ENCODE measurements at regions not wholly inside any gene's neighbourhood (a gene's known extent, or its start where the extent isn't known, plus 50 kb on each side); places are given as distances from the start of the nearest gene placed in this dataset.
"Not testable (repeated sequence)": the region's sequence is repeated elsewhere in the genome, so short reads cannot be mapped to it uniquely, and the experiment has no call there.

DNA sequence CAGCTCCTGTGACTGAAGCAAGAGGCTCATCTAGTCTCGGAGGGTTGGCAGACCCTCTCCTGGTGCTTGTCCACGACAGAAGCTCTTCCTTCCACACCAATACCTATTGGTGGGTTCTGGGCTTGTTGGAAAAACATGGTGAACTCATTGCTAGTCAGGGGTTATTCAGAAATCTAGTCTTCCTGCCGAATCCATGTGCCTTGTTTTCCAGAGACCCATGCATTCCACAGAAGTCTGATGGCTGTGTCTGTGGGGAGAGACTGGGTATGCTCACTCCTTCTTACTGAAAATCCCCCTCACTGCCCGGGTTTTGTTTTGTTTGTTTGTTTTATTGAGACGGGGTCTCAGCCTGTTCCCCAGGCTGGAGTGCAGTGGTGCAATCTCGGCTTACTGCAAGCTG is 138.3 kb downstream of the DNAJB6 start:
- peaks cover 55% of the 10 kb centered on the region for H3K9me3 ChIP-seq (ENCODE audit: control insufficient read depth, low read length)
- no peak overlapping the region for H3K4me3 ChIP-seq (ENCODE audit: extremely low read depth, insufficient read depth, low read length, poor library complexity, severe bottlenecking)
- 82 to 90% methylated on average over 2 to 3 of the region's 6 CpGs for WGBS, 2 experiments (ENCODE audit: insufficient coverage in 2 of 2)
- no peaks in the 10 kb centered on the region for H3K4me1 ChIP-seq (ENCODE audit: control insufficient read depth, insufficient read depth, low read length, poor library complexity, severe bottlenecking)
- no peak overlapping the region for H3K27ac ChIP-seq (ENCODE audit: low read depth, low read length, severe bottlenecking)
- H3K36me3 ChIP-seq (ENCODE audit: control insufficient read depth, insufficient read depth, low read length), result no peaks in the 10 kb centered on the region

GRCh38 chr7:157475601-157476000 is 138.8 kb downstream of the DNAJB6 start:
- peaks cover 60% of the 10 kb centered on the region for H3K9me3 ChIP-seq (ENCODE audit: control insufficient read depth, low read length)
- WGBS, 2 experiments (ENCODE audit: insufficient coverage in 2 of 2), result 66 to 69% methylated on average over 7 to 9 of the region's 10 CpGs
- no peak overlapping the region for H3K4me3 ChIP-seq (ENCODE audit: extremely low read depth, insufficient read depth, low read length, poor library complexity, severe bottlenecking)
- no peaks in the 10 kb centered on the region for H3K4me1 ChIP-seq (ENCODE audit: control insufficient read depth, insufficient read depth, low read length, poor library complexity, severe bottlenecking)
- no peak overlapping the region for H3K27ac ChIP-seq (ENCODE audit: low read depth, low read length, severe bottlenecking)
- H3K36me3 ChIP-seq (ENCODE audit: control insufficient read depth, insufficient read depth, low read length), result no peaks in the 10 kb centered on the region

- no peaks in the 10 kb centered on the region for H3K36me3 ChIP-seq (ENCODE audit: control insufficient read depth, insufficient read depth, low read length)
- H3K9me3 ChIP-seq (ENCODE audit: control insufficient read depth, low read length), result peaks cover 64% of the 10 kb centered on the region
- no peak overlapping the region for H3K4me3 ChIP-seq (ENCODE audit: extremely low read depth, insufficient read depth, low read length, poor library complexity, severe bottlenecking)
- no peak overlapping the region for H3K27ac ChIP-seq (ENCODE audit: low read depth, low read length, severe bottlenecking)
- no peaks in the 10 kb centered on the region for H3K4me1 ChIP-seq (ENCODE audit: control insufficient read depth, insufficient read depth, low read length, poor library complexity, severe bottlenecking)
- 63 to 79% methylated on average over 3 to 6 of the region's 8 CpGs for WGBS, 2 experiments (ENCODE audit: insufficient coverage in 2 of 2)
These were observed 139.4 kb downstream of the DNAJB6 start for GRCh38 chr7:157476201-157476600.

- Histone ChIP-seq H3K9me3 (ENCODE audit: control insufficient read depth, low read length) (peaks cover 65% of the 10 kb centered on the region), H3K36me3 (ENCODE audit: control insufficient read depth, insufficient read depth, low read length) (no peaks in the 10 kb centered on the region), H3K27ac (ENCODE audit: low read depth, low read length, severe bottlenecking) (no peak overlapping the region), H3K4me1 (ENCODE audit: control insufficient read depth, insufficient read depth, low read length, poor library complexity, severe bottlenecking) (no peaks in the 10 kb centered on the region), H3K4me3 (ENCODE audit: extremely low read depth, insufficient read depth, low read length, poor library complexity, severe bottlenecking) (no peak overlapping the region)
- 77 to 82% methylated on average over 13 to 14 of the region's 17 CpGs for WGBS, 2 experiments (ENCODE audit: insufficient coverage in 2 of 2)
These were observed 140.1 kb downstream of the DNAJB6 start for GRCh38 chr7:157476654-157477549.

GRCh38 chr7:157477550-157478212 is 140.9 kb downstream of the DNAJB6 start:
- no peak overlapping the region for H3K4me3 ChIP-seq (ENCODE audit: extremely low read depth, insufficient read depth, low read length, poor library complexity, severe bottlenecking)
- H3K4me1 ChIP-seq (ENCODE audit: control insufficient read depth, insufficient read depth, low read length, poor library complexity, severe bottlenecking), result no peaks in the 10 kb centered on the region
- H3K9me3 ChIP-seq (ENCODE audit: control insufficient read depth, low read length), result peaks cover 60% of the 10 kb centered on the region
- no peaks in the 10 kb centered on the region for H3K36me3 ChIP-seq (ENCODE audit: control insufficient read depth, insufficient read depth, low read length)
- 77% methylated on average over 14 to 16 of the region's 20 CpGs for WGBS, 2 experiments (ENCODE audit: insufficient coverage in 2 of 2)
- no peak overlapping the region for H3K27ac ChIP-seq (ENCODE audit: low read depth, low read length, severe bottlenecking)

DNA sequence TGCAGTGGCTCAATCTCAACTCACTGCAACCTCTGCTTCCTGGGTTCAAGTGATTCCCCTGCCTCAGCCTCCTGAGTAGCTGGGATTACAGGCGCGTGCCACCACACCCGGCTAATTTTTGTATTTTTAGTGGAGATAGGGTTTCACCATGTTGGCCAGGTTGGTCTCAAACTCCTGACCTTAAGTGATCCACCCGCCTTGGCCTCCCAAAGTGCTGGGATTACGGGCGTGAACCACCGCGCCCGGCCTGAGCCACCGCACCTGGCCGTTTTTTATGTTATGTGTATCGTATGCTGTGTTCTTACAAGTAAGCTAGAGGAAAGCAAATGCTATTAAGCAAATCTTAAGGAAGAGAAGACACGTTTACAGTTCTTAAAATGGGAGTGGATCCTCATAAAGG is 141.8 kb downstream of the DNAJB6 start:
- not testable (repeated sequence) for H3K4me1 ChIP-seq (ENCODE audit: control insufficient read depth, insufficient read depth, low read length, poor library complexity, severe bottlenecking); H3K4me3 ChIP-seq (ENCODE audit: extremely low read depth, insufficient read depth, low read length, poor library complexity, severe bottlenecking); H3K36me3 ChIP-seq (ENCODE audit: control insufficient read depth, insufficient read depth, low read length); H3K27ac ChIP-seq (ENCODE audit: low read depth, low read length, severe bottlenecking)
- H3K9me3 ChIP-seq (ENCODE audit: control insufficient read depth, low read length), result peaks cover 55% of the 10 kb centered on the region
- WGBS, 2 experiments (ENCODE audit: insufficient coverage in 2 of 2), result 73 to 78% methylated on average over 8 to 9 of the region's 13 CpGs

DNA sequence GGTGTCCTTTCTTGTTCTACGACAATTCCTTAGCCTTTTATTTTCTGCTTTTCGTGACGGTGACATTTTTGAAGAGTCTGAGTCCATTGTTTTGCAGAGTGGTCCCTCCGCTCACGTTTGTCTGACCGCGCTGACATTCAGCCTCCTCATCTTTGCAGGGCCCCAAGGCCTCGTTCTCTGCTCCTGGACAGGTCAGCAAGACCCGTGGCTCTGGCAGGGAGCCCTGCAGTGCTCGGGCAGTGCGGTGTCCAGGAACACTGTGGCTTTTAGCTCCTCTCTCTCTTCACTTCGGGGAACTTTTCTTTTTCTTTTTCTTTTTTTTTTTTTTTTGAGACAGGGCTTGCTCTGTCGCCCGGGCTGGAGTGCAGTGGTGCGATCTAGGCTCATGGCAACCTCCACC is 142.5 kb downstream of the DNAJB6 start:
- 72 to 82% methylated on average over 9 to 11 of the region's 15 CpGs for WGBS, 2 experiments (ENCODE audit: insufficient coverage in 2 of 2)

DNA sequence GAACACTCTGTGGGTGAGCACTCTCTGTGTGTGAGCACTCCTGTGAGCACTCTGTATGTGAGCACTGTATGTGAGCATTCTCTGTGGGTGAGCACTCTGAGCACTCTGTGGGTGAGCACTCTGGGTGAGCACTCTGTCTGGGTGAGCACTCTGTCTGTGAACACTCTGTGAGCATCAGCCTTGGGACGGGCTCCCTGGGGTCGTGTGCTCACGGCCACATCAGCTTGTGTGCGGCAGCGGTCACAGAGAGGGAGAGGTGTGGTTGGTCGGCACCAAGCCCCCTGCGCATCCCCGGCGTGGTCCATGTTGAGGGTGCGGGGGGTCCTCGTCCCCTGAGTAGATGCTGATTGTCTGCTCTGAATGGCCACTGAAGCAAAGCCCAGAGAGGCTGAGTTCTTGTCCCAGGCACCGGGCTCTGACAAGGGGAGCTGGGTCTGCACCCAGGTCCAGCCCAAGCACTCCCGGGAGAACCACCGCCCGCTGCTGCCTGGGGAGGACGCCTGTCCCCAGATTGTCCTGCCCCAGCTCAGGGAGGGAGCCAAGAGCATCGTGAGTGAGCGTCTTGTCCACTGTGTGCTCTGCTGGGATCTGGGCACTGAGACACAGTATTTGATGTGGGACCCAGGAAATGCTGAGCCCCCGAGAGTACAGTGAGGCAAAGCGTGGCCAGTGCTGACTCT is 143.7 kb downstream of the DNAJB6 start:
- WGBS, 2 experiments (ENCODE audit: insufficient coverage in 2 of 2), result 85 to 86% methylated on average over 16 to 19 of the region's 20 CpGs
- peaks cover 60% of the 10 kb centered on the region for H3K9me3 ChIP-seq (ENCODE audit: control insufficient read depth, low read length)

More for the DNA sequence above, 142.5 kb downstream of the DNAJB6 start:
- Histone ChIP-seq H3K27ac (ENCODE audit: low read depth, low read length, severe bottlenecking) (no peak overlapping the region), H3K9me3 (ENCODE audit: control insufficient read depth, low read length) (peaks cover 57% of the 10 kb centered on the region), H3K4me3 (ENCODE audit: extremely low read depth, insufficient read depth, low read length, poor library complexity, severe bottlenecking) (no peak overlapping the region), H3K4me1 (ENCODE audit: control insufficient read depth, insufficient read depth, low read length, poor library complexity, severe bottlenecking) (no peaks in the 10 kb centered on the region), H3K36me3 (ENCODE audit: control insufficient read depth, insufficient read depth, low read length) (no peaks in the 10 kb centered on the region)

GRCh38 chr7:157481389-157481788 is 144.6 kb downstream of the DNAJB6 start:
- H3K36me3 ChIP-seq (ENCODE audit: control insufficient read depth, insufficient read depth, low read length), result no peaks in the 10 kb centered on the region
- WGBS, 2 experiments (ENCODE audit: insufficient coverage in 2 of 2), result 88 to 89% methylated on average over 6 of the region's 6 CpGs
- no peak overlapping the region for H3K4me3 ChIP-seq (ENCODE audit: extremely low read depth, insufficient read depth, low read length, poor library complexity, severe bottlenecking)
- H3K27ac ChIP-seq (ENCODE audit: low read depth, low read length, severe bottlenecking), result no peak overlapping the region
- H3K9me3 ChIP-seq (ENCODE audit: control insufficient read depth, low read length), result peaks cover 53% of the 10 kb centered on the region
- no peaks in the 10 kb centered on the region for H3K4me1 ChIP-seq (ENCODE audit: control insufficient read depth, insufficient read depth, low read length, poor library complexity, severe bottlenecking)

More for the DNA sequence above, 143.7 kb downstream of the DNAJB6 start:
- Histone ChIP-seq H3K36me3 (ENCODE audit: control insufficient read depth, insufficient read depth, low read length) (no peaks in the 10 kb centered on the region), H3K27ac (ENCODE audit: low read depth, low read length, severe bottlenecking) (no peak overlapping the region), H3K4me3 (ENCODE audit: extremely low read depth, insufficient read depth, low read length, poor library complexity, severe bottlenecking) (no peak overlapping the region), H3K4me1 (ENCODE audit: control insufficient read depth, insufficient read depth, low read length, poor library complexity, severe bottlenecking) (no peaks in the 10 kb centered on the region)

- Histone ChIP-seq H3K4me3 (ENCODE audit: extremely low read depth, insufficient read depth, low read length, poor library complexity, severe bottlenecking) (no peak overlapping the region), H3K36me3 (ENCODE audit: control insufficient read depth, insufficient read depth, low read length) (no peaks in the 10 kb centered on the region), H3K4me1 (ENCODE audit: control insufficient read depth, insufficient read depth, low read length, poor library complexity, severe bottlenecking) (no peaks in the 10 kb centered on the region), H3K27ac (ENCODE audit: low read depth, low read length, severe bottlenecking) (no peak overlapping the region), H3K9me3 (ENCODE audit: control insufficient read depth, low read length) (peaks cover 51% of the 10 kb centered on the region)
- 75 to 94% methylated on average over 4 to 5 of the region's 8 CpGs for WGBS, 2 experiments (ENCODE audit: insufficient coverage in 2 of 2)
These were observed 145.2 kb downstream of the DNAJB6 start for GRCh38 chr7:157482025-157482424.

Measured in mesodermal cell (in vitro differentiated cells).